HTR-8/SVneo (cell line): ENCODE measurements at regions not wholly inside any gene's neighbourhood (a gene's known extent, or its start where the extent isn't known, plus 50 kb on each side); places are given as distances from the start of the nearest gene placed in this dataset.

Source experiments
- DNase-seq: peaks from one replicate; pipeline ENCODE4 v3.0.0; 2011; ENCODE audit warnings: low spot score, mixed read lengths; ENCODE audit not compliant: insufficient read length
- FAIRE-seq: peaks from 2 replicates; lab custom pipeline; 2011; peaks lifted over from hg19 to GRCh38; lab: Jason Lieb, UNC

GRCh38 chr13:40095695-40096356 is 440.4 kb downstream of the COG6 start:
- FAIRE-seq, result no peak

GRCh38 chr13:40096357-40096901 is 441.0 kb downstream of the COG6 start:
- FAIRE-seq, result no peak

More at GRCh38 chr13:40095695-40096356, 440.4 kb downstream of the COG6 start:
- no peak for DNase-seq

DNA sequence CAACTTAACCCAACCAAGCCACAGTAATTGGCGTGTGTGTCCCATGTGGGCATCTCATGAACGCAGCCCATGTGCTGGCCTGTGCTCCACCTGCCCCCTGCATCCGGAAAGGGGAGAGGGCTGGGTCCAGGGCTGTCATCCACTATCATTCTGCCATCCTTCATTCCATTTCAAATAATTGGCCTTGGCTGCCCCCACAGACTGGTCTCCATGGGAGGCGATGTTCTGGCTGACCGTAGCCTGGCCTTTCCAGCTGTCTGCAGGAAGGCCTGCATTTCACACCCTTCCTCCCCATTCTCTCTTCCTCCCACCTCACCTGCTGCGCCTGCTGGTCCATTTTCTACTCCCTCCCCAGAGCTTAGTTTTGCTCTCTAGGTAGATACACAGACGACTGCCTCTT is 442.8 kb downstream of the COG6 start:
- no peak for DNase-seq
- FAIRE-seq, result no peak

More at GRCh38 chr13:40096357-40096901, 441.0 kb downstream of the COG6 start:
- no peak for DNase-seq

DNA sequence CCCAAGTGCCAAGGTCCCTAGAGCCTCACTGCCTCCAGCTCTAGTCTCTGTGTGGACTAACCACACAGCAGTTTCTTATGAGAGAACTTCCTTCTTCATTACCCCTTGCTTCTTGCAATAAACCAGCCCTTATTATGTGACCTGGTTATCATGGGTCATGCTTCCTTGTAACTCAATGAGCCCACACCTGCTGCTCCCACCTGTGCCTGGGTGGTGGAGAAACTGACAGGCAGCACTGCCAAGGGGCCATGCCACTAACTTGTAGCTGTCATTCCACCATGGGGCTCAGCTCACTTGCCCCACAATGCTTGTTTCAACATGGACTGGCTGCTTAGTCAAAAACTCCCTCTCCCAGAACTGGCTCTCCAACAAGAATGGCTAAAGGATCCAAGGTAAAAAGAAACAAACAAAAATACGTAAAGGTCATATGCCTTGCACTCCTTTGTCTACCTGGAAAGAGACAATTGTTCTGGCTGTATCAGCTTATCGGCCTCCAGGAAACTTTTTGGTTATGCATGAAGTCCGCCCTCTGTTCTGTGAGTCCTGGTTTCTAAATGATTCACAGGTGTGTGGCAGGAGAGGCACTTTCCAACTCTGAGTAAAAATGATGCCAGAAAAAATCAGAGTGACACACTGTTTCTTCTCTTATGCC is 446.4 kb downstream of the COG6 start:
- no peak for DNase-seq
- FAIRE-seq, result no peak

DNA sequence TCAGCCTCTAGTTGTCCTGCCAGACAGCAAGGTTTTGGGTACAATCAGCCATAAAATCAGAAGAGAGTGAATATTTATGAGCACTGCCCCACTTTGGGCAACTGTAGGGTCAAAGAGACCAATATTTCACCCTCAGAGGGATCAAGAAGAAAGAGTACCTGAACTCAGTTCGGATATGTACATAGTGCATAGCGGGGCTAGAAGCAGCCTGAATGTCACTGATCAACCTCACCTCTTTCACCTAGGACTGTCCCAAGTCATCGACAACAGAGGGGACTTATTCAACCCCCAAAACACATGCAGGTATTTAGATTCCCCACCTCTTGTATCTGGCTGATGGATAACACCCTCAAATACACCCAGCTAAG is 446.9 kb downstream of the COG6 start:
- FAIRE-seq (no peak), DNase-seq (no peak)

DNA sequence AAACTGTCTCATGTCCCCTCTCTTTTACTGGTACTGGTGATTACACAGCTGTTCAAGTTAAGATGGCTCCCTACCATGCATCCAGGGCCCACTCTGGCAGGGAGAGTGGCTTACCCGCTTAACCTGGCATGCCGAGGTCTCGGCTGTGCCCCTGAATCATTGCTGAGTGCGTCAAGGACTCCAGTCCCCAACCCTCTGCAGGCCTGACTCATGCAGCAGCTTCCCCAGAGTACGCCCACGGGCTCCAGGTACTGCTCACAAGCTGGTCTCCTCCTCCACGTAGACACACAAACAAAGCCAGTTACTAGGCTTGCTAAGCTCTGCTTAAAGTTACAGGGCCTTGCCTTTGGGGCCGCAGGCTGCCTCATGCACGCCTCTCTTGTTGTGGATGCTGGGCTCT is 447.4 kb downstream of the COG6 start:
- DNase-seq (peak; percentile 45), FAIRE-seq (peak; percentile 51)

GRCh38 chr13:40103864-40104263 is 448.4 kb downstream of the COG6 start:
- no peak for FAIRE-seq

GRCh38 chr13:40105231-40105630 is 449.8 kb downstream of the COG6 start:
- FAIRE-seq, result no peak
- no peak for DNase-seq

More at GRCh38 chr13:40103864-40104263, 448.4 kb downstream of the COG6 start:
- no peak for DNase-seq

GRCh38 chr13:40109351-40109844 is 453.9 kb downstream of the COG6 start:
- DNase-seq, result peak; percentile 31

GRCh38 chr13:40113643-40114304 is 458.3 kb downstream of the COG6 start:
- no peak for DNase-seq
- FAIRE-seq, result no peak

More at GRCh38 chr13:40109351-40109844, 453.9 kb downstream of the COG6 start:
- FAIRE-seq, result peak; percentile 13

DNA sequence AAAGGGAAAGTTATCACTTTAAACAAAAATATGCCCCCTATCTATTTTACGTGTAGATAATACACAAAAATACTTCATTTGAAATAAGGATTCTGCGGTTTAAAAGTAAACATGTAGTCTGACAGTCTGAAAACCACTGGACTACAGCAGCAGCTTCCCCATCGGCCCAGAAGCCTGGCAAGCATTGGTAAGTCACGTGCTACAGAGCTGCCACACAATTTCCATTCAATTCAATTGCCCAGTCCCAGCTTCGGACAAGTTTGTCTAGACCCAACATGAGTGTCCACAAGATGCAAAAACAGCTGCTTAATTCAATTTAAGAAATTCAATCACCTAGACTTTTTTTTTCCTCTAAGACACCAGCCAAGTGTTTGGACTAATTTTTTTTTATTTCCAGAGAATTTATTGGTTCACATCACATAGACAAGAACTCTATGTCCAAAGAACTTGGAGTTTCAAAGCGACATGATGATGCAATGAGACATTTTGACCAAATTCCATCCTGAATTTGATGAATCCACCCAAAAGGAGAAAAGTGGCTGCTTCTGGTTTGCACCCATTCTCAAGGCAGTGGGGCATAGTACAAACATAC is 458.9 kb downstream of the COG6 start:
- DNase-seq (no peak), FAIRE-seq (no peak)

- DNase-seq (no peak), FAIRE-seq (no peak)
These were observed 460.0 kb downstream of the COG6 start for GRCh38 chr13:40115426-40115825.

- DNase-seq, result peak; percentile 36
- FAIRE-seq, result no peak
These were observed 460.5 kb downstream of the COG6 start for GRCh38 chr13:40116008-40116407.

GRCh38 chr13:40118337-40118736 is 462.9 kb downstream of the COG6 start:
- FAIRE-seq (no peak), DNase-seq (no peak)

- DNase-seq (no peak), FAIRE-seq (no peak)
These were observed 464.4 kb downstream of the COG6 start for GRCh38 chr13:40119852-40120251.

GRCh38 chr13:40120288-40120687 is 464.8 kb downstream of the COG6 start:
- DNase-seq (no peak), FAIRE-seq (no peak)

GRCh38 chr13:40120781-40121180 is 465.3 kb downstream of the COG6 start:
- FAIRE-seq (no peak), DNase-seq (no peak)

- FAIRE-seq, result no peak
- no peak for DNase-seq
These were observed 466.3 kb downstream of the COG6 start for GRCh38 chr13:40121722-40122121.

GRCh38 chr13:40123962-40124632 is 468.6 kb downstream of the COG6 start:
- FAIRE-seq (no peak), DNase-seq (no peak)

- no peak for DNase-seq
- FAIRE-seq, result no peak
These were observed 469.2 kb downstream of the COG6 start for GRCh38 chr13:40124633-40125015.
